ENCODE measurements at regions not wholly inside any gene's neighbourhood (a gene's known extent, or its start where the extent isn't known, plus 50 kb on each side); places are given as distances from the start of the nearest gene placed in this dataset.

DNA sequence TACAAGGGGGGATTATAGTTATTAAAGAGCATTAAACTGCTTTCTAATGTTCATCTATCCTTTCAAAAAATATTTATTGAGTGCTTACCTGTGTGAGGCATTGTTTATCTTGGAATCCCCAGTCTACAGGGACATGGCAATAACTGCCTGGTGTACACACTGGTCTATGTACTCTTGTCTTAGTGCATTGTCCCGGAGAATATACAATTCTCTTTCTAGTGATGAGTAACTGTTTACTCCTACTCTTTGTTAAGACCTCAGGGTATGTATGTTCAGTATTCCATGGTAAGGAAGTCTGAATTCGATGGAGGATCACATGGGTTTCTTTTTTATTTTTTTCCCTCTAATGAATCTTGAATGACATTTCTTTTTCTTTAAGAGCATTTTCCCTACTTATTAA, 772.4 kb upstream of the NR2F2 start:
- CTCF ChIA-PET, result no interaction called here
- Mint-ChIP-seq H3K27ac (no peak overlapping the region), H3K4me1 (ENCODE audit: low read depth) (peaks cover 3% of the 10 kb centered on the region), H3K27me3 (peaks cover 20% of the 10 kb centered on the region), H3K36me3 (ENCODE audit: low read depth) (no peaks in the 10 kb centered on the region), H3K9me3 (no peaks in the 10 kb centered on the region), H3K4me3 (no peak overlapping the region)
- DNase-seq, result no peak
- TF ChIP-seq CTCF (IDR thresholded peaks at IDR 0.05), result no peak
- POLR2A ChIA-PET, result no interaction called here
- no peak for ATAC-seq
- intact Hi-C loops (cut with micrococcal nuclease), result no loop called here

DNA sequence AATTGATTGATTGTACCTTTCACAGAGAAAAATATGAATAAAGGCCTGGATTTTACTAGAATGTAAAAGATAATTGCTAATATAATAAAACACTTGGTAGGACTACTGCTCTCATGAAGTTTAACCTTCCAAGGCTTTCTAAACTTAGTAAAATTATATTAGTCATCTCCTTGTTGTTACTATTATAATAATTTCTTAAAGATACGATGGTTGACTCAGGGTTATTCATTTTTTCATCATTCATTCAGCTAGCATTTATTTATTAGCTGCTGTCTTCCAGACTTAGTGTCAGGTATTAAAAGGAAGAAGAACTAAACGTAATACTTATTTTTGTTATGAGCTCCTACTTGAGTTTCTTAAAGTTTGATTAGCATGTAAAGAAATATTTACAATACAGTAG, 771.6 kb upstream of the NR2F2 start:
- H3K4me3 Mint-ChIP-seq, result no peak overlapping the region
- H3K4me1 Mint-ChIP-seq (ENCODE audit: low read depth), result peaks cover 3% of the 10 kb centered on the region
- peaks cover 18% of the 10 kb centered on the region for H3K27me3 Mint-ChIP-seq
- ChIA-PET POLR2A (no interaction called here), CTCF (no interaction called here)
- no peaks in the 10 kb centered on the region for H3K9me3 Mint-ChIP-seq
- DNase-seq, result no peak
- no peak overlapping the region for H3K27ac Mint-ChIP-seq
- ATAC-seq, result no peak
- no peaks in the 10 kb centered on the region for H3K36me3 Mint-ChIP-seq (ENCODE audit: low read depth)
- TF ChIP-seq CTCF (IDR thresholded peaks at IDR 0.05), result no peak
- intact Hi-C loops (cut with micrococcal nuclease), result no loop called here

DNA sequence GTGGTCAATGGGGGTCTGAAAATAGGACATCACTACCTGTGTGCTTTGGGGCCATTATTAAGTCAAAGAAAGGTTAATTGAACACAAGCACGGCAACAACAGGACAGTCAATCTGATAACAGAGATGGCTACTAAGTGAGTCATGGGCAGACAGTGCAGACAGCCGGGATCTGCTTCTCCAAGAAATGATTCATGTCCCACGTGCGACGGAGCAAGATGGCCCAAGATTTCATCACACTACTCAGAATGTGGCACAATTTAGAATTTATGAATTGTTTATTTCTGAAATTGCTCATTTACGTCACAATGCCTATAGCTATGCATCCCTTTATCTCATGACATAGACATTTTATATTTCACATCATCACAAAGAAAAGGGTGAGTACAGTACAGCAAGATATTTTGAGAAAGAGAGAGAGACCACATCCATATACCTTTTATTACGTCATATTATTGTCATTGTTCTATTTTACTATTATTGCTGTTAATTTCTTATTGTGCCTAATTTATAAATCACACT, 770.6 kb upstream of the NR2F2 start:
- Mint-ChIP-seq H3K27ac (no peak overlapping the region), H3K9me3 (no peaks in the 10 kb centered on the region), H3K4me1 (ENCODE audit: low read depth) (peaks cover 3% of the 10 kb centered on the region), H3K4me3 (no peak overlapping the region), H3K27me3 (peaks cover 18% of the 10 kb centered on the region), H3K36me3 (ENCODE audit: low read depth) (no peaks in the 10 kb centered on the region)
- intact Hi-C loops (cut with micrococcal nuclease), result no loop called here
- ATAC-seq (no peak), DNase-seq (no peak)
- no peak for TF ChIP-seq CTCF (IDR thresholded peaks at IDR 0.05)
- ChIA-PET CTCF (no interaction called here), POLR2A (no interaction called here)

DNA sequence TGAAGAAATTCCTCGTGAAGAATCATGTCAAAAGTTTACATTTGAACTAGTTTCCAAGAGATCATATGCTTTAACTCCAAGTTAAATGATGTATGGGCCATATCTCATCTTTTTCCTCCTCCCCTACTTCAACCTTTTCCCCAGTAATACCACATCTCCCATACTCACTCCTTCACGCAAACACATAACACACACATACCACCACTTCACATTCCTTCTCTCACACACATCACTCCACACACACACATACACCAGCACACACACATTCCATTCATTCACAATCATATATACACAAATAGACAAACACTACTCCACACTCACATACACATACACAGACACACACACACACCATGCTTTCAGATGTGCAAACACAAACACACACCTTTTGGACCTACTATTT, 769.0 kb upstream of the NR2F2 start:
- Mint-ChIP-seq H3K36me3 (ENCODE audit: low read depth) (no peaks in the 10 kb centered on the region), H3K4me3 (no peak overlapping the region), H3K9me3 (no peaks in the 10 kb centered on the region), H3K4me1 (ENCODE audit: low read depth) (peaks cover 3% of the 10 kb centered on the region), H3K27ac (no peak overlapping the region), H3K27me3 (peaks cover 19% of the 10 kb centered on the region)
- intact Hi-C loops (cut with micrococcal nuclease), result no loop called here
- ChIA-PET POLR2A (no interaction called here), CTCF (no interaction called here)
- DNase-seq (no peak), ATAC-seq (no peak)
- TF ChIP-seq CTCF (IDR thresholded peaks at IDR 0.05), result no peak

- POLR2A ChIA-PET, result no interaction called here
These were observed 766.9 kb upstream of the NR2F2 start for GRCh38 chr15:95563634-95564033.

More at GRCh38 chr15:95563634-95564033, 766.9 kb upstream of the NR2F2 start:
- Mint-ChIP-seq H3K27me3 (peaks cover 11% of the 10 kb centered on the region), H3K27ac (no peak overlapping the region), H3K4me1 (ENCODE audit: low read depth) (no peaks in the 10 kb centered on the region), H3K36me3 (ENCODE audit: low read depth) (no peaks in the 10 kb centered on the region), H3K9me3 (no peaks in the 10 kb centered on the region), H3K4me3 (no peak overlapping the region)
- DNase-seq, result no peak
- ATAC-seq, result no peak
- intact Hi-C loops (cut with micrococcal nuclease), result no loop called here
- CTCF ChIA-PET, result no interaction called here
- no peak for TF ChIP-seq CTCF (IDR thresholded peaks at IDR 0.05)

All from activated CD8-positive, alpha-beta T cell treated with anti-CD3 and anti-CD28 coated beads for 36 hours (primary cell).